NCI-H446 treated with DMSO at 0.1 percent for 48 hours (cell line): ENCODE measurements at regions not wholly inside any gene's neighbourhood (a gene's known extent, or its start where the extent isn't known, plus 50 kb on each side); places are given as distances from the start of the nearest gene placed in this dataset.
"Not testable (repeated sequence)": the region's sequence is repeated elsewhere in the genome, so short reads cannot be mapped to it uniquely, and the experiment has no call there.

Experiments
- DNase-seq: peaks from one replicate; lab custom pipeline; 2025; lab: John Stamatoyannopoulos, UW

GRCh38 chr9:129414377-129414992, 206.4 kb downstream of the C9orf50 start:
- DNase-seq, result no peak

- peak; percentile 74 for DNase-seq
Observed at GRCh38 chr9:129413537-129414376, 207.1 kb downstream of the C9orf50 start.

DNA sequence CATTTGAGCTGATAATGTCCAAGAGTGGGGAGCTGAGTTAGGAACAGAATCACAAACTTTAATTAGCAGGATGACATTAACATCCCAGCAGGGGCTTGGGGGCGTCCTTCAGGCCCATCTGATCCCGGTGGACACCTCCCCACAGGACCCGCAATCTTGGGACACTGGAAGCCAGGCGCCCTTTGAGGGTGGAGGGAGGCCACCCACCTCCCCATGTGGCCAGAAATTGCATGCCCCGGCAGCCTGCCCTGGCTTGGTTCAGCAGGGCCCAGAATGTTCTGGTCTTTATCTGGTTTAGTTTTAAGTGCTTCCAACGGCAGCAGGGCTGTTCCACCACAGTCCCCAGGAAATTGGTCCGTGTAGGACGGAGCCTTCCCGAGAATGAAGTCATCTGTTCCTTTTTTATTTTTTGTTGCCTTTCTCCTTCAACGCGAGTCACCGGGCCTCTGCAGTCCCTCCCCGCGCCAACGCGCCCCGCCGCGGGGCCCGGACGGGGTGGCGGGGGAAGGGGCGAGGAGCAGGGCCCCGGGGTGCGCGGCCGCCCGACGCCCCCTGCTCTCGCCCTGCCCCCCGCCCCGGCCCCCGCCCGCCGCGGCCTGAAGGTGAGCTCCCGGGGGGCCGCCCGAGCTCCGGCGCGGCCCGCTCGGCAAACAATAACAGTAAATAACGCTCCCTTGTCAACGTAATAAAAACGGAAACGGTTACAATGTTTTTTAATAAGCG, 207.9 kb downstream of the C9orf50 start:
- no peak for DNase-seq

GRCh38 chr9:129412176-129412813, 208.6 kb downstream of the C9orf50 start:
- not testable (repeated sequence) for DNase-seq

DNA sequence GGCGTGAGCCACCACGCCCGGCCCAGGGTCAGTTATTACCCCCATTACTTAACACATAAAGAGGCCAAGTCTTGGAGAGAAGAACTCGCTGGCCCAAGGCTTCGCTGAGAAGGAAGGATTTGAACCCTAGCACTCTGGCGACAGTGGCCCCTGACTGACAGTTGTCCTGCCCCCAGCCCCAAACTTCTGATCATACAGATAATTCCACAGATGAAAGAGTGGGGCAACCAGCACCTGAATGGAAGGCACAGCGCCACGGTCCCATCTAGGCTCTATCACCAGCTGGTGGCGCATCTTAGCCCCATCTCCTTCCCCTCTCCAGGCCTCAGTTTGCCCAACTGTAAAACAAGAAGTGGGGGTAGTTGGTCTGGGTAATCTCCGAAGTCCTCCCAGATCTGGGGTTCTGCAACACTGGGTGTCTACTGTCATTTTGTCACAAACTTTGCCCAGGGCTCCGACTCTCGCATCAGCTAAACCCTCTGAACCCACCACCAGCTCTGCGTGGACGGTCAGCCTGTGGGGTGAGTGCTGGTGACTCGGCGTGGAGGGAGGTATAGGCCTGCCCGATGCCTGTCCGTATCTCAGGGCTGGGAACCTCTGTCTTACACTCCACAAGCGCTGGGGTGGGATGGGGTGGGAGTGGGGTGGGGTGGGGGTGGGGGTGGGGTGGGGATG, 209.3 kb downstream of the C9orf50 start:
- DNase-seq, result no peak

DNA sequence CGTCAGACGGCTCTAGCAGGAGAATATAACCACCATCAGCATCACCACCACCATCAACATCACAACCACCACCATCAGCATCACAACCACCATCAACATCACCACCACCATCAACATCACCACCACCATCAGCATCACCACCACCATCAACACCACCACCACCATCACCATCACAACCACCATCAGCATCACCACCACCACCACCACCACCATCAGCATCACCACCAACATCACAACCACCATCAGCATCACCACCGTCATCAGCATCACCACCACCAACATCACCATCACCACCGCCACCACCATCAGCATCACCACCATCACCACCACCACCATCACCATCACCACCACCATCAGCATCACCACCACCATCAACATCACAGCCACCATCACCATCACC, 210.7 kb downstream of the C9orf50 start:
- no peak for DNase-seq

GRCh38 chr9:129408535-129409215, 212.2 kb downstream of the C9orf50 start:
- DNase-seq, result no peak

- DNase-seq, result no peak
Observed at GRCh38 chr9:129407905-129408452, 212.9 kb downstream of the C9orf50 start.

DNA sequence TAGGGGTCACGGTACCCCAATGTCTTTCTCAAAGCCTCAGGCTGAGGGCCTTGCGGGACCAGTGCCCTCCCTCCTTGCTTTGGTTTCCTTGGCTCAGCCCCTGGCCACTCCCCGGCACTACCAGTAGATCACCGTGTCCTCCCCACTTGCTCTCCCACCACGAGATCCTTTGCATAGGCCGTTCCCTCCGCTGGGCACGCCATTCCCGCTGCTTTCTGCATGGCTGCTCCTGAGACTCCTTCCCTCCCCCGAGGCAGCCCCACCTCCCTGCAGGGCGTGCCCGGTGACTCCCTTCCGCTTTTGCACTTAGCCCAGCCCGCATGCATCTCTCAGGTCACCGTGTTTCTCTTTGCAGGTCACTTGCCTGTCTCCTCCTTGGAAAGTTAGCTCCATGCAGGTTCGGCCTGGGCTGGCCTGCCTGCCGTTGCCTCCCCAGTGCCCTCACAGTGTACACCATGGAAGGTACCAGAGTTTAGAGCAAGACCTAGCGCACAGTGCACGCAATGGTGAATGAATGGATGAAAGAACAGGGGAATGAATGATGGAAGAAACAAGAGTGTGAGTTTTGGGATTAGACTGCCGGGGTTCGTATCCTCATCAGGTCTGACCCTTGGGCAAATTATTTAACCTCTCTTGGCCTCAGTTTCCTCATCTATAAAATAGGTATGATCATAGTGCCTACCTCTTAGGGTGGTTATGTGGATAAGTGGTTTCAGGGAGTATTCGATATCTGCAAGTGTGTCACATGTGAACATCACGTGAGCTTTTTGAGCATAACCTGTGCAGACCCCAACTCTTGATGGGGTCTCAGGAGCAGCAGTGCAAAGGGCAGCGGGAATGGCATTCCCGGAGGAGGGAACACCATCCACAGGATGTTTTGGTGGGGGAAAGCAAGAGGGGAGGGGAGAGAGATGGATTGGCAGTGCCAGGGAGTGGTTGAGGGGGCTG, 214.3 kb downstream of the C9orf50 start:
- DNase-seq, result no peak

- DNase-seq, result no peak
Observed at GRCh38 chr9:129405827-129406213, 215.1 kb downstream of the C9orf50 start.

- no peak for DNase-seq
Observed at GRCh38 chr9:129405089-129405826, 215.6 kb downstream of the C9orf50 start.

DNA sequence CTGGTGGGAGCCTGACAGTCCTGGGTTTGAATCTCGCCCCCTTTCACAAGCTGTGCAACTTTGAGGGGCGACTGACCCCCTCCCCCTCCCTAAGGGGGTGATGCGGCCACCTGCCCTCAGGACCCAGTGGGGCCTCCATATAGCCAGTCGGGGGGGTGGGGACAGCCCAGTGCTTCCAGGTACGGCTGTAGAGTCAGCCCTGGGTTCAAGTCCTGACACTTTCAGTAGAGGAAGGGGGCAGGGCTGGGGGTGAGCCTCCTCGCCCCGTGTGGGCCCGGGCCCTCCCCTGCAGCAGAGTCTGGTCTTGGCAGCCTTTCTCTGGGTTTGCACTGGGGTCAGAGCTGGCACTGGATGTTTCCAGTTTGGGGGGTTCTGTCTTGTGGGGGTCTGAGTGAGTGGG, 216.3 kb downstream of the C9orf50 start:
- no peak for DNase-seq

GRCh38 chr9:129403779-129404620, 216.9 kb downstream of the C9orf50 start:
- DNase-seq, result no peak

DNA sequence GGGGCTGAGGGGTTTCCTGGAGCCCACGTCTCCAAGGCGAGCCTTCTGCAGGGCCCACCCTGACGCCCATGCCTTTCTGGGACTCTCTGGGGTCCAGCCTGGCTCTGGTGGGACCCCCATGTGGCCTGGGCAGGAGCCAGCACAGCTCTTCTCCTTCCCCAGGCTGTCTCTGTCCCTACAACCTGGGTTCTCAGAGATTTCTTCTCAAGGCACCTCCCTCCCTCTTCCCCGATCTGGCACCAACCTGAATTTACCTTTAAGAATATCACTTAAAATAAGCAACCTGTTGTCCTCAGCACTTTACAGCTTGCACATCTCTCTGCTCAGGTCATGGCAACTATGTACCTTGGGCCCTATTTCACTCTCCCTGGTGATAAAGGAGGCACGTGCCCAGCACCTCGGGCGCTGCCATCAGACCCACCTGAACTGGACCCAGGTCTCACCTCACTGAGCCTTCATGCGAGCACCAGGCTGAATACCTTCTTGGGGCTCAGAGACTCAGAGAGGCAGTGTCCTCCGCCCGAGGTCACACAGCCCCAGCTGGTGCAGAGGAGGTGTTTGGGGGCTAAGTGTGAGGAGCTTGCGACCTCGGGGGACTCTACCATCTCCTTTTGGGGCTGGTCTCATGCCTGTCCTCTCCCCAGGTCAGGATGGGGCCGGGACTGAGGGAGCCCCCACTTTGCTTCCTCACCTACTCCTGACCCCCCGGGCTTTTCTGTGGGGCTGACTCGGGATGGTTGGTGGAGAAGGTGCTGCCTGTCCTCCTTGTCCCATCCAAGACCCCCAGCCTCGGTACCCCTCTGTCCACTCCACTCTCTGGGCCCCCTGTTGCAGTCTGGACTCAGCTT, 217.7 kb downstream of the C9orf50 start:
- DNase-seq, result no peak

DNA sequence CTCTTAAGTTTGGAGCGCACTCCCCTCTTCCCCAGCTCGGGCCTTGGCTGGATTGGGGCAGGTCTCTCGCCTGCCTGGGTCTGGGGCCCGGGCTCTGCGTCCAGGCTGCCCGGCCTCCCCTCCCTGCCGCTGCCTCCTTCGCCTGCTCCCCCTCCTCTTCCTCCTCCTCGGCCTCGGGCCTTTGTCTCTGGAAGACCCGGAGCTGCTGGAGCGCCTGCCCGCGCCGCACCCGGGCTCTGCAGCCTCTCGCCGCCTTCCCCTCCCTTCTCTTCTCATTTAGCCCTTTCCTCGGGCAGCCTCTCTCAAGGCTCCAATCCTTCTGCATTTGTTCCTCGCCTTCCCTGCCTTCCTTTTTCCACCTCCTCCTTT, 218.5 kb downstream of the C9orf50 start:
- DNase-seq, result no peak

GRCh38 chr9:129401623-129402370, 219.1 kb downstream of the C9orf50 start:
- no peak for DNase-seq
